OCI-LY7 (cell line): ENCODE measurements at regions not wholly inside any gene's neighbourhood (a gene's known extent, or its start where the extent isn't known, plus 50 kb on each side); places are given as distances from the start of the nearest gene placed in this dataset.

Experiments
- EZH2phosphoT487 ChIP-seq: fragments of 200-600 bp; sonication (generic); IDR thresholded peaks from 2 replicates; pipeline ENCODE4 v1.6.1; 2018; ENCODE audit warnings: low read depth, borderline replicate concordance, mild to moderate bottlenecking, mixed run types, antibody characterized with exemption, low read length, moderate library complexity, mixed read lengths
- TF ChIP-seq, protein P1 (sequence below): fragments of 200-600 bp; sonication (generic); conservative IDR thresholded peaks from 2 replicates; pipeline ENCODE4 v1.5.1; 2014; ENCODE audit warnings: mild to moderate bottlenecking, antibody characterized with exemption, low read length, moderate library complexity, mixed read lengths

DNA sequence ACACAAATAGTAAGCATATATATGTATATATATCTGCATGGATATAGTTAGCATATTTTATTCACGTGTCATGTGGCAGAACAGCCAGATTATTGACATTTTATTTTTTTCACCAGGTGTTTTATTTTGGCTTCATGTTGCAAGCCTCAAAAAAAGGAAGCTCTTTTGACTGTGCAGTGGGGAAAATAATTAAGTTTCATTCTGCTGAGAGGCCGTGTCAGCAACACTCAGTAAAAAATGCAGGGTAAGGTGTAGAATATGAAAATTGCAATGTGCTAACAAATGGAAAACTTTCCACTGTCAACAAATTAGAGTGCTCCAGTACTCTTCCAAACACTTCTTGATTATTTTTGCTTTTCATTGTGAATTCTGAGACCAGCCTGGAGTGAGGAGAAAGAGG is 511.5 kb downstream of the GLUD2 start:
- TF ChIP-seq, protein P1, sequence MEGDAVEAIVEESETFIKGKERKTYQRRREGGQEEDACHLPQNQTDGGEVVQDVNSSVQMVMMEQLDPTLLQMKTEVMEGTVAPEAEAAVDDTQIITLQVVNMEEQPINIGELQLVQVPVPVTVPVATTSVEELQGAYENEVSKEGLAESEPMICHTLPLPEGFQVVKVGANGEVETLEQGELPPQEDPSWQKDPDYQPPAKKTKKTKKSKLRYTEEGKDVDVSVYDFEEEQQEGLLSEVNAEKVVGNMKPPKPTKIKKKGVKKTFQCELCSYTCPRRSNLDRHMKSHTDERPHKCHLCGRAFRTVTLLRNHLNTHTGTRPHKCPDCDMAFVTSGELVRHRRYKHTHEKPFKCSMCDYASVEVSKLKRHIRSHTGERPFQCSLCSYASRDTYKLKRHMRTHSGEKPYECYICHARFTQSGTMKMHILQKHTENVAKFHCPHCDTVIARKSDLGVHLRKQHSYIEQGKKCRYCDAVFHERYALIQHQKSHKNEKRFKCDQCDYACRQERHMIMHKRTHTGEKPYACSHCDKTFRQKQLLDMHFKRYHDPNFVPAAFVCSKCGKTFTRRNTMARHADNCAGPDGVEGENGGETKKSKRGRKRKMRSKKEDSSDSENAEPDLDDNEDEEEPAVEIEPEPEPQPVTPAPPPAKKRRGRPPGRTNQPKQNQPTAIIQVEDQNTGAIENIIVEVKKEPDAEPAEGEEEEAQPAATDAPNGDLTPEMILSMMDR: no peak
- TF ChIP-seq EZH2phosphoT487: no peak
